ENCODE measurements at regions not wholly inside any gene's neighbourhood (a gene's known extent, or its start where the extent isn't known, plus 50 kb on each side); places are given as distances from the start of the nearest gene placed in this dataset.

- DNase-seq = no peak
Observed at GRCh38 chr11:56932572-56933220, 56.0 kb upstream of the OR5AK2 start.

- DNase-seq = no peak
Observed at GRCh38 chr11:56923116-56923515, 65.6 kb upstream of the OR5AK2 start.

- no peak for DNase-seq
Observed at GRCh38 chr11:56922421-56922820, 66.3 kb upstream of the OR5AK2 start.

GRCh38 chr11:56917708-56918400 is 70.9 kb upstream of the OR5AK2 start:
- no peak for DNase-seq

GRCh38 chr11:56916587-56916986 is 72.1 kb upstream of the OR5AK2 start:
- no peak for DNase-seq

- DNase-seq = no peak
Observed at GRCh38 chr11:56916162-56916561, 72.6 kb upstream of the OR5AK2 start.

GRCh38 chr11:56911312-56911711 is 77.4 kb upstream of the OR5AK2 start:
- DNase-seq = no peak

- DNase-seq = no peak
Observed at GRCh38 chr11:56910785-56911184, 77.9 kb upstream of the OR5AK2 start.

GRCh38 chr11:56910046-56910773 is 78.5 kb upstream of the OR5AK2 start:
- DNase-seq = no peak

GRCh38 chr11:56909563-56909962 is 79.2 kb upstream of the OR5AK2 start:
- DNase-seq = no peak

GRCh38 chr11:56909080-56909479 is 79.6 kb upstream of the OR5AK2 start:
- DNase-seq = no peak

GRCh38 chr11:56906683-56907148 is 82.0 kb upstream of the OR5AK2 start:
- no peak for DNase-seq

GRCh38 chr11:56905936-56906335 is 82.8 kb upstream of the OR5AK2 start:
- DNase-seq = no peak

- no peak for DNase-seq
Observed at GRCh38 chr11:56905442-56905841, 83.3 kb upstream of the OR5AK2 start.

- no peak for DNase-seq
Observed at GRCh38 chr11:56898856-56899255, 89.9 kb upstream of the OR5AK2 start.

GRCh38 chr11:56890584-56891305 is 98.0 kb upstream of the OR5AK2 start:
- no peak for DNase-seq

- no peak for DNase-seq
Observed at GRCh38 chr11:56889986-56890385, 98.7 kb upstream of the OR5AK2 start.

- no peak for DNase-seq
Observed at GRCh38 chr11:56887940-56888339, 100.8 kb upstream of the OR5AK2 start.

GRCh38 chr11:56886455-56886854 is 102.3 kb upstream of the OR5AK2 start:
- no peak for DNase-seq

GRCh38 chr11:56885854-56886253 is 102.9 kb upstream of the OR5AK2 start:
- no peak for DNase-seq

GRCh38 chr11:56885177-56885576 is 103.5 kb upstream of the OR5AK2 start:
- no peak for DNase-seq

GRCh38 chr11:56883371-56883987 is 105.2 kb upstream of the OR5AK2 start:
- no peak for DNase-seq

Measured in CD4-positive, alpha-beta T cell treated with Interleukin-4 for 1 hour (primary cell).